Embryonic facial prominence (tissue), 1 donor: ENCODE measurements at regions not wholly inside any gene's neighbourhood (a gene's known extent, or its start where the extent isn't known, plus 50 kb on each side); places are given as distances from the start of the nearest gene placed in this dataset.

Experiments
- DNase-seq: peaks from one replicate; pipeline ENCODE4 v3.0.0-alpha.2; 2016; ENCODE audit errors: extremely low spot score

GRCh38 chr20:20877079-20877478 lies 164.6 kb upstream of the RALGAPA2 start:
- DNase-seq: no peak

GRCh38 chr20:20875716-20876115 lies 163.3 kb upstream of the RALGAPA2 start:
- DNase-seq: no peak

- no peak for DNase-seq
Measured at GRCh38 chr20:20872428-20872827, 160.0 kb upstream of the RALGAPA2 start.

- DNase-seq: no peak
Measured at GRCh38 chr20:20869161-20869775, 156.8 kb upstream of the RALGAPA2 start.

- no peak for DNase-seq
Measured at GRCh38 chr20:20864351-20865096, 152.1 kb upstream of the RALGAPA2 start.

GRCh38 chr20:20860078-20860806 lies 147.8 kb upstream of the RALGAPA2 start:
- peak; percentile 62 for DNase-seq

- DNase-seq: no peak
Measured at GRCh38 chr20:20859510-20859909, 147.1 kb upstream of the RALGAPA2 start.

- no peak for DNase-seq
Measured at GRCh38 chr20:20856956-20857355, 144.5 kb upstream of the RALGAPA2 start.

- no peak for DNase-seq
Measured at GRCh38 chr20:20856306-20856705, 143.9 kb upstream of the RALGAPA2 start.

GRCh38 chr20:20851385-20851784 lies 138.9 kb upstream of the RALGAPA2 start:
- DNase-seq: peak; percentile 62

GRCh38 chr20:20850407-20850806 lies 138.0 kb upstream of the RALGAPA2 start:
- no peak for DNase-seq

- no peak for DNase-seq
Measured at GRCh38 chr20:20849161-20849560, 136.7 kb upstream of the RALGAPA2 start.

GRCh38 chr20:20847814-20848213 lies 135.4 kb upstream of the RALGAPA2 start:
- DNase-seq: no peak

- DNase-seq: no peak
Measured at GRCh38 chr20:20843982-20844381, 131.5 kb upstream of the RALGAPA2 start.

- DNase-seq: no peak
Measured at GRCh38 chr20:20839771-20840170, 127.3 kb upstream of the RALGAPA2 start.

- DNase-seq: peak; percentile 57
Measured at GRCh38 chr20:20837574-20838021, 125.2 kb upstream of the RALGAPA2 start.

- DNase-seq: no peak
Measured at GRCh38 chr20:20836836-20837235, 124.4 kb upstream of the RALGAPA2 start.

- DNase-seq: no peak
Measured at GRCh38 chr20:20835897-20836296, 123.5 kb upstream of the RALGAPA2 start.

- DNase-seq: no peak
Measured at GRCh38 chr20:20834008-20834407, 121.6 kb upstream of the RALGAPA2 start.

- no peak for DNase-seq
Measured at GRCh38 chr20:20832715-20833114, 120.3 kb upstream of the RALGAPA2 start.

- DNase-seq: no peak
Measured at GRCh38 chr20:20831794-20832193, 119.3 kb upstream of the RALGAPA2 start.

GRCh38 chr20:20829681-20830080 lies 117.2 kb upstream of the RALGAPA2 start:
- no peak for DNase-seq
